ENCODE measurements at regions not wholly inside any gene's neighbourhood (a gene's known extent, or its start where the extent isn't known, plus 50 kb on each side); places are given as distances from the start of the nearest gene placed in this dataset.
"Not testable (repeated sequence)": the region's sequence is repeated elsewhere in the genome, so short reads cannot be mapped to it uniquely, and the experiment has no call there.

DNA sequence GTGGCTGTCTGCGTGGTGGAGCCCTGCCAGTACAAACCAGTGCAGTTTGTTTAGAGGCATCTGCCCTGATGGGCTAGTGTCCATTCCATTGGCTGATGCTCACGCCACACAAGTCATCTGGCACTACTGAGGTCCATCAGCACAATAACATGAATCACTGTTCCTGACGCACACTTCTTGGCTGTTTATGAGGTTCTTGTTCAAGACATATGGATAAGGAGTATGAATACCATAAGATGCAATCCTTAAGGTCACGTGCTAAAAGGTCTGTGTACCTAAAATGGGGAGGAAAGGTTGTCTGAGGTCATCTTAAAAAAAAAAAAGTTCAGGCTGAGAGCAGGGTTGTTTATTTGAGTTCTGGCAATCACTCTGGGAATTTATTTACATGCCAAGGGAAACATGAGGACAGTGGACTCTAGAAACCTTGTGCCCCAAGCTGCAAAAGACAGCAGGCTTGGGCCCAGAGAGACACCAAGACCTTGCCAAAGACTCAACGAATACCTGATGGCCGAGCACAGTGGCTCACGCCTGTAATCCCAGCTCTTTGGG, 54.1 kb upstream of the SHLD1 start:
- DNase-seq (ENCODE audit: low read depth in 2 of 3, low spot score in 1 of 3): no peak

DNA sequence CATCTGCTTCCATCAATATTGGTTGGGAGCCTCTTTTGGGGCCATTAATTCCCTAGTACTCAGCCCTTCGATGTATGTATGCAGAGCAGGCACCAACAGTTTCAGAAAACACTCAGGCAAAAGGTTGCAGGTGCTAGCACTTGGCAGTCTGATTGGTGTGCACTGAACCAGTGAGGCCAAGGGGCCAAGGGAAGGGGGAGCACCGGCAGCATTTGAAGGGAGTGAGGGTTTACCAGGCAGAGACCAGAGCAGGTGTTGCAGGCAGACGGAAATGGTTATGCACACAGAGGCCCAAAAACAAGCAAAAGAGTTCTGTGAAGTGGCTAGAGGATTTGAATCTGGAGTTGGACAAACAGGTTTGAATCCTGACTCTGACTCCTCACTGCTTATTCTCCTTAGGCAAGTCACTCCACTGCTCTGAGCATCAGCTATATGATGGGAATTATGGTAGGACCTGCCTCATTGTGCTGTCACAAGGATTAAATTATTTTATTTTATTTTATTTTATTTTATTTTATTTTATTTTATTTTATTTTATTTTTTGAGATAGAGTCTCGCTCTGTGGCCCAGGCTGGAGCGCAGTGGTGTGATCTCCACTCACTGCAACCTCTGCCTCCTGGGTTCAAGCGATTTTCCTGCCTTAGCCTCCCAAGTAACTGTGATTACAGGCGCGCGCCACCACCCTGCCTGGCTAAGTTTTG, 58.1 kb upstream of the SHLD1 start:
- no peak for DNase-seq (ENCODE audit: low read depth in 2 of 3, low spot score in 1 of 3)

- DNase-seq (ENCODE audit: low read depth in 2 of 3, low spot score in 1 of 3): no peak
These were observed 60.7 kb upstream of the SHLD1 start for GRCh38 chr20:5689463-5689862.

DNA sequence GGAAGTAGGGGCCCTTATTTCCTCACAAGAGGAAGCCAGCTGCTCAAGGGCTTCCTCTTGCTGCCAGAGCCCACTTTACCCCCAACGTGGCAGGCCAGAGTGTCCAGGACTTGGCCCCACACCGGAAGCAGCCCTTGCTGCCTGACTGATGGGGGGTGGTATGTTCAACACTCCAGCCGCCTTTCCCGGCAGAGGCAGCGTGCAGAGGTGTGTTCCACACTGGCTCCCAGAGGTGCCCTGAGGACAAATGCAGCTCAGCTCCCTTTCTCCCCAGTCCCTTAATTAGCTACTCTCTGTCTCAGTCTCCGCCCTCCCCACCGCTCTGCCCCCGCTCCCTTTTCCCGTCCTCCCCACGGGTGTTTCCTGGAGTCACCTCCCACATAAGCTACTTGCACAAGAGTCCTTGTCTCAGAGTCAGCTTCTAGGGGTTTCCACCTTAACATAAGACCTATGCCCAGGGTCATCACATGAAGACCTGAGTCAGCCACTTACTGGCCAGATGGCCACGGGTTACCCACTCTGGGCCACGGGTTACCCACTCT, 61.7 kb upstream of the SHLD1 start:
- no peak for DNase-seq (ENCODE audit: low read depth in 2 of 3, low spot score in 1 of 3)

DNA sequence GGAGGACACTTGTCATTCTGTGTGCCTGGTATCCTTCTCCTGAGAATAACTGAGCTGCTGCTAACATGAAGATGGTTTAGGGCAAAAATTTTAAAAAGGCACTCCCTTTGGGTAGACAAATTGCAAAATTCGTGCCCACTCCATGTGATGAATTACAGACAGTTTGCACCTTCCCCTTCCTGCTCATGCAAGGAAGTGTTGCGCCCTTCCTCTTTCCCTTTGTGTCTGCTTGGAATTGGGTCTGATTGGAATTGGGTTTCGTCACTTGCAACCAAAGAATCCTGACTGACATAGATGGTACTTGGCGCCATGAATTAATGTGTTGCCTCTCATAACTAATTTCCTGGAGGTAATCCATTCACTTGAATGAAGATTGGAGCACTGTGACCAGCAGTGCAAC, 62.3 kb upstream of the SHLD1 start:
- no peak for DNase-seq (ENCODE audit: low read depth in 2 of 3, low spot score in 1 of 3)

- DNase-seq (ENCODE audit: low read depth in 2 of 3, low spot score in 1 of 3): no peak
These were observed 63.7 kb upstream of the SHLD1 start for GRCh38 chr20:5686384-5687105.

- DNase-seq (ENCODE audit: low read depth in 2 of 3, low spot score in 1 of 3): not testable (repeated sequence)
These were observed 67.6 kb upstream of the SHLD1 start for GRCh38 chr20:5682556-5682955.

GRCh38 chr20:5680192-5680591, 69.4 kb upstream of the GPCPD1 start:
- DNase-seq (ENCODE audit: low read depth in 2 of 3, low spot score in 1 of 3): no peak

DNA sequence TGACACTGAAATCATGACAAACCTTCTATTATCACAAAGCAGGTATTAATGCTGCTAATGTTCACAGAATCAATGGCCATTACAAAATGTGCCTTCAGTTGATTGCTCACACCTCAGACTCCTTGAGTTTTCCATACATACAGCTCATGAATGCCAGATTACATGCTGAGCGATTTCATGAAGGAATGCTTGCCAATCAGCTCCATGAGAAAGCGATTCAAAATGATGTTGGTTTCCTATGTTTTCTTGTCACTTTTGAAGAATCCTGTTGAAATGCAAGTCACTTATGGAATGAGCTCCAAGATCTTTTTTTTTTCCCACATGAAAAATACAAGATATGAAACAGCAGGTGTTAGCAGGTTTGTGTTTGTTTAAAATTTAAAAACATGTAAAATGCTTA, 68.0 kb upstream of the GPCPD1 start:
- DNase-seq (ENCODE audit: low read depth in 2 of 3, low spot score in 1 of 3): no peak

- DNase-seq (ENCODE audit: low read depth in 2 of 3, low spot score in 1 of 3): not testable (repeated sequence)
These were observed 67.1 kb upstream of the GPCPD1 start for GRCh38 chr20:5677944-5678343.

GRCh38 chr20:5677389-5677788, 66.6 kb upstream of the GPCPD1 start:
- DNase-seq (ENCODE audit: low read depth in 2 of 3, low spot score in 1 of 3): no peak

GRCh38 chr20:5675103-5676091, 64.6 kb upstream of the GPCPD1 start:
- no peak for DNase-seq (ENCODE audit: low read depth in 2 of 3, low spot score in 1 of 3)

DNA sequence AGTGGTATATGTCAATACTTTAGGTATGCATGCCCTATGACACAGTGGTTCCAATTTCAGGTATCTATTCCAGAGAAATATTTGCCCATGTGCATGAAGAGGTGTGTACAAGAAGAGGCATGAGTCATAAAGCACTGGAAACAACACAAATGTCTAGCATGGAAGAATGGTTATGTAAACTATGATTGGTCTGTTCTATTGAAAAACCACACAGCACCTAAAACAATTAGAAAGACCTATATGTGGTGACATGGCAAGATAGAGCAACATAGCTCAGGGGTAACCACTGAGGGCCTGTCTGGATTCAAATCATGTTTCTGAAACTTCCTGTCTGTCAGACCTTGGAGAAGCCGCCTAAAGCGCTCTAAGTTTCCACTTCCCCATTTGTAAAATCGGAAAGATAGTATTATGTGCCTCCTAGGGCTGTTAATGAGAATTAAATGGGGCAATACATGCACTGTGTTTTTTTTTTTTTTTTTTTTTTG, 63.4 kb upstream of the GPCPD1 start:
- DNase-seq (ENCODE audit: low read depth in 2 of 3, low spot score in 1 of 3): peak; percentile 9 to 30 (median 15)

- DNase-seq (ENCODE audit: low read depth in 2 of 3, low spot score in 1 of 3): no peak
These were observed 60.1 kb upstream of the GPCPD1 start for GRCh38 chr20:5670874-5671273.

DNA sequence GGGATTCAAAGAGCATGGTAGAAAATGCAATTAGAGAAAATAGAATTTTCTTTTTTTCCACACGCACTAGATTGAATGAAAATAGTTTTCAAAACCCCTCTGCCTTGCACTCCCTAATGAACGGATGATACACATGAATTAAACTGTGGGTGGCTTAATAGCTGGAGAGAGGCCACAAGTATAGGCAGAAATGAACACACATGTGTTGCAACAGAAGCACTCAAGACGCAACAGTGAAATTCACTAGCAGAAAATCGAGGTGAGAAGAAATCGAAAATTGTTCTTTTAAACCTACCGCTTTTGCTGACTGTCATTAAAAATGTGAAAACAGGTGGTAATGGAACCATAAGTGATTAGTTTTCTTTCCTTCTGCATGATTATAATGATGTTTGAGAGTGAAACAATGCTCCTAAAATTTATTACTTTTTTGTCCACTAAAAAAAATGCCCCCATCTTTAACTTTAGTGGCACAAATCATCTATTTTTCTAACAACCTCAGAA, 59.3 kb upstream of the GPCPD1 start:
- DNase-seq (ENCODE audit: low read depth in 2 of 3, low spot score in 1 of 3): no peak

DNA sequence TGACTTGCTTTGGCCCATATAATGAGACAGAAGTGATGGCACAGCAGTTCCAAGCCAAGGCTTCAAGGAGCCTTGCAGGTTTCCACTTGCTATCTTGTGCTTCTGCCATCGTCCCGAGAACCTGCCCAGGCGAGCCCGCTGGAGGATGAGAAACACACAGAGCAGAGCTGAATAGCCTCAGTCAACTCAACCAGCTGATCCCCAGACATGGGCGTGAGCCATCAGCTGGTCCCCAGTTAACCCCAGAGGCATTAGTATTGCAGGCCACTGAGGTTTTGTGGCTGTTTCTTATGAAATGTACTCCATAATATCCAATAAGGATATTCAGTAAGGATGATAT, 57.7 kb upstream of the GPCPD1 start:
- DNase-seq (ENCODE audit: low read depth in 2 of 3, low spot score in 1 of 3): no peak

DNA sequence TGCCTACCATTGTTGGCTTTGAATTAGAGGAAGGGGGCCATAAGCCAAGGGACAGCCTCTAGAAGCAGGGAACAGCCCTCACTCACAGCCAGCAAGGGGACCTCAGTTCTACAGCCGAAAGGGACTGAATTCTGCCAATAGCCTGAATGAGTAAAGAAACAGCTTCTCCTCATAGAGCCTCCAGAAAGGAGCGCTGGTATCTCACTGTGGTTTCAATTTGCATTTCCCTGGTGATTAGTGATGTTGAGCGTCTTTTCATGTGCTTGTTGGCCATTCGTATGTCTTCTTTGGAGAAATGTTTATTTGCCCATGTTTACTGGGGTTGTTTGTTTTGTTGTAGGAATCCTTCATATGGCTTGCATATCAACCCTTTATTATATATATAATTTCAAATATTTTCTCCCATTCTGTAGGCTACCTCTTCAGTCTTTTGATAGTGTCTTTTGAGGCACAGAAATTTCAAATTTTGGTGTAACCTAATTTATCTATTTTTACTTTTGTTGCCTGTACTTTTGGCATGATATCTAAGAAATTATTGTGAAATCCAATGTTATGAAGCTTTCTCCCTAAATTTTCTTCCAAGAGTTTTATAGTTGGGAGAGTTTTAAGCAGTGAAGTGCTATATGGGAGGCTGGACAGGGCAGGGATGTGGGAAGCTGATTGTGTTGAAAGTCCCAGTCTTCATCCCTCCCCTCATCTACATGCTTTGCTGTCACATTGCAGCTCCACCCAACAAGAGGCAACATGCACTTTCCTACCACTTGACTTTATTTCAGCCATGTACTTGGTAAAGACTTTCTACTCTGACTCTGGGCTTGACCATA, 57.1 kb upstream of the GPCPD1 start:
- no peak for DNase-seq (ENCODE audit: low read depth in 2 of 3, low spot score in 1 of 3)

GRCh38 chr20:5665417-5665816, 54.6 kb upstream of the GPCPD1 start:
- no peak for DNase-seq (ENCODE audit: low read depth in 2 of 3, low spot score in 1 of 3)

GRCh38 chr20:5663396-5663795, 52.6 kb upstream of the GPCPD1 start:
- no peak for DNase-seq (ENCODE audit: low read depth in 2 of 3, low spot score in 1 of 3)

- no peak for DNase-seq (ENCODE audit: low read depth in 2 of 3, low spot score in 1 of 3)
These were observed 52.0 kb upstream of the GPCPD1 start for GRCh38 chr20:5662769-5663168.
